ENCODE measurements at regions not wholly inside any gene's neighbourhood (a gene's known extent, or its start where the extent isn't known, plus 50 kb on each side); places are given as distances from the start of the nearest gene placed in this dataset.

DNA sequence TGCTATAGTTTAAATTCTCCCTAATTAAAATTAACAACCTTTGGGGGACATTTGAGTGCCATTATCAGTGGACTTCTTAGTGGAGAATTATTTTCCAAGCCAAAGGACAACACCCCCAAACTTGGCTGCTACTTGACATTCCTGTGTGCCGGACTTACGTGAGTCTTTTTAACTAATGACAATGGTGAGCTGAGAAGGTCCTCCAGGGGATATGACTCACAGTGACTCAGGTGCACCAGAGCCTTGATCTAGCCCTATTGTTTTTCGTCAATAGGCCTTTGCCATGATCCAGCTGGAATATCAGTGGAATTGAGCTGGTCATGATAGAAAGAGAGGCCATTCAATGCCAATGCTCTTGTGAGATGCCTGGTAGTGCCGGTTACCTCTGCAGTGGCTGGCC lies 118.1 kb upstream of the CXCR4 start:
- DNase-seq, result no peak

DNA sequence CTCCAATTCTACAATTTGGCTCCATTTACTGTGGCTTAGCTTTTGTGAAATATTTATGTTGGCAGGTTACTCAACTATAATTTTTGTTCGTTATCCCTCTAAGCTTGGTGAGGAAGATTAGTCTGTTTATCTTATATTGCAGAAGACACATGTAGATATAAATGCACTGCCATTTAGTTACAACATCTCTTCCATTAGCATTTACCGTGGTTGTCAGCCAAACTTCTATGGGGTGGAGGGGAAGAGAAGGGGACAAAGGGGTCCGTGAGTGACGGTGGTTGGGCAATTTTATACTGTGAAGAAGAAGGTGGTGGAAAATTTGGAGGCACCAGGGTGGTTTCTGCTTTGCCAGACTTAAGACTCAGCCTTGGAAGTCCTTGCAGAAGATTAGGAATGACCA lies 117.6 kb upstream of the CXCR4 start:
- no peak for DNase-seq

DNA sequence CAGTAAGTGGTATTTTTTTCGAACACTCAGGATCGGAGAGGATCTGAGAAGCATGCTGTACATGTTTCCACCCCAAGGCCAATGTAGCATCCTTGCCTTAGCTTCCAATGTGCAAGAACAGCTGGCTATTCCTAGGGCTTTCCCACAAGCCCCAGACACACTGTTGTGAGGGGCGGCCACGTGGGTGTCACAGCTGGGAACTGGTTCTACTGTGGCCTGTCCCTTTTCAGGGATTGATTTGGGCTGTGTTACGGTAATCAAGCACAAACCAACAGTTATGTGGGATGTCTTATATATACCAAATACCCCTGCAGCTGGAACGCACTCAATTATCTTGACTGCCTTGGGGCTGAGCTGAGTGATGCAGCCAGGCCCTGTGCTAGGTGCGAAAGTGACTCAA lies 116.3 kb upstream of the CXCR4 start:
- DNase-seq, result no peak

DNA sequence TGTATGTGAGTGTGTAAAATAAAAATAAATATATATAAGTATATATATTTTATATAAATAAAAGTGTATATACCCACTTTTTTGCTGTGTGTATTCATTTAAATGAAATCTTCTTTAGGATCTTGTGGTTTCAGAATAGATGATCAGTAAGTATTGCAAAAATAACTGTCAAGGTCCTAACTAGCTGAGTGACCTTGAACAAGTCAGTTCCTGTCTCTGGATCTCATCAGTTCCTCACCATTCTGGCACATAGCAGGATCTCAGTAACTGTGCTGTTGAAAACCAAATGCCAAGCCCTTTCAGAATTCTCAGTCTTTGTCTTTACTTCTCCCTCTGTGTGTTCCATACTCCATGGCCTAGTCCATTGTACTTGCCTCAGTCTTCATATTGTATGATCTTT lies 115.3 kb upstream of the CXCR4 start:
- no peak for DNase-seq

DNA sequence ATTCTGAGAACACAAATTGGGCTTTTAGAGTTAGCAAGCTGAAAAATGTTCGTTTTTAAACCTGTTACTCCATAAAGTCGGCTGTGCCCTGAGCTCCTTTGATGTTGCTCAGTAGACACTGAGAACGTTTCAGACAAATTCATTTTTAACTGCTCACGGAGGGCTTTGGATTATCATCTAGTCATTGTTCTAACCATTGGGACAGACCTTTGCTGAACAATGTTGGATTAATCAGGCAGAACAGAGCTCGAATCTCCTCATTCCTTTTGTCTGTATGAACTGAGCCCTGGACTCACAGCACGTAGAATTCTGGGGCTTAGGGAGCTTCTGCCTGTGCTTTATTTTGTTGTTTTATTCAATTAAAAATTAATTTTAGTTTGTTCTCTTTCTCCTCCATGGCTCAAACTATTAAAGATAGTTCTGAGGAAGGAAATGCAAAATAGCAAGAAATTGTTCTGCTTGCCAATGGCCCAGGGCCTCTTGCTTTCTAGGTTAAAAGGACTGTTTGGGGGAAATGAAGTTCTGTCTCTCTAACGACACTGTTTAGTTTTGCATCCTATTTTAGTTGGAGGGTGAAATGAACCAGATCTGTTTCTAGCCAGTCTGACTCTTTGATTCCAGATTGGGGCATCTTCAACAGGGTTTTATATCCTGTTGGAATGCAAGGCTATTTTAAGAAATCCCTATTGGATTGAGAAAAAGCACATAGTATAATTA lies 114.7 kb upstream of the CXCR4 start:
- DNase-seq, result no peak

DNA sequence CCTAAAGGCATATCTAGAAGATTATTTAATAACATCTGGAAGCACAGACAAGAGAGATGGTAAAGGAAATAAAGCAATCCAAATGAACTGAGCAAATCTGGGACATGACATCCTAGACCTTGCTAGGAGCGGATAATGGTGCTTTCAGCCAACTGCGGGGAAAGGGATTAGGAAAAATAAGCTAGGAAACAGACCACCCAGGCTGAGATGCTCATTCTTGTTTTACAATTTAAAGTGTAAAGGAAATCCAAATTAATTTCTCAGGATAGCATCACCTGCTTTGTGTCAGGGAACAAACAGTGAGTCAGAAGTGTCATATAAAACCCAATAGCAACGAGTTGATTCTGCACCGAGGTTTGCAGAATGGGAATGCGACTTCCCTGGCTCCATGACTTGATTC lies 112.5 kb upstream of the CXCR4 start:
- DNase-seq, result no peak

DNA sequence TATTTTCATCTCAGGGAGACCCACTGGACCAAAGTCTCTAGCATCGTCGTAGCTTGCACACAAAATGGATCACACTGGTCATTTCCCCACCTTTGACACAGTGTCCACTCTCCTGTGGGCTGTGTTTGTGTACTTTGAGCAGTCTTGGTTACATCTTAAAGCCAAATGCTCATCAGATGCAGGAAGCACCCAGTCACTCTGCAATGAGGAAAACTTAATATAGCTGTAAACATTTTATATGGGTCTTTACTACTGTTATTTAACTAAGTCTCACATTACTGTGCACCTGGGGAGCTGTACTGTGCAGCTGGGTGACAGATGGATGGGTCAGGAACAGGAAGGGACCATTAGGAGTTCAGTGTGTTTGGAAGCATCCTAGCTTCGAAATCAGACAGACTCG lies 109.0 kb upstream of the CXCR4 start:
- DNase-seq, result no peak

DNA sequence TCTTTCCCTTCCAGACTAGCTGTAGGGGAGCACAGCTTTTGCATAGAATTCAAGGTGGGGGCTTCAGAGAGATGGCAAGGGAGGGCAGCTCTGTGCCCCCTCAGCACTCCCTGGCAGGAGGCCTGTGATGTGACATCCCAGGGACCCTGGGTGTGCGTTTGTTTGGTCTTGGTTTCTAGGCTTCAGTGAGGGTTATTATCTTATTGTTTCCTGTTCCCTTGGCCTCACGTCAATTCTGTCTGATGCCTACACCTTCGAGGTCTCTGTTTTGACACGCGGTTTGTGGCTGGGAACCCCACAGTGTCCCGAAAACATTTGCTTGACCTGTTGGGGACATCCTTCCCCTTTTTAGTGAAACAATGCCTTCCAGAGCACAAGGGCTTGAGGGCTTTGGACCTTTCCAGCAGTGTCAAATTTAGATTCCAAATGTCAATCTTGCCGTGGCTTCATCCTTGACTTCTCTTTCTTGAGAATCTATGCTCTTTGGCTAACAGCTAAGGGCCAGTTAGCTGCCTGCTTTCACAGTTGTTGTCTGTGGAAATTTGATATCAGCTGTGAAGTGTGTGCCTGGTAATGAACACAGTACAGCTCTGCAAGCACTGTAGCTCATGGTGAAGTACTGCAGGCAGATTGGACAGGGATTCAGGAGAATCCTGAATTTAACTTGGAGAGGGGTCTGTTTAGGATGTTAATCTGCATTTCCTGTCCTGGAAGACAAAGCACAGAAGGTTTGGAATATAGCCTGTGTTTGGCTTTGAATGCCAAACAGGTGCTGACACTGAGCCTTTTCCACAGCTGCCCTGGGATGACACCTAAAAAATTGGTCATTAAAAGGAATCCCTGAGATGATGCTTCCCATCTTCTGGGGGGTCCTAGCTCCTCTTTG lies 108.2 kb upstream of the CXCR4 start:
- peak; percentile 11 for DNase-seq

DNA sequence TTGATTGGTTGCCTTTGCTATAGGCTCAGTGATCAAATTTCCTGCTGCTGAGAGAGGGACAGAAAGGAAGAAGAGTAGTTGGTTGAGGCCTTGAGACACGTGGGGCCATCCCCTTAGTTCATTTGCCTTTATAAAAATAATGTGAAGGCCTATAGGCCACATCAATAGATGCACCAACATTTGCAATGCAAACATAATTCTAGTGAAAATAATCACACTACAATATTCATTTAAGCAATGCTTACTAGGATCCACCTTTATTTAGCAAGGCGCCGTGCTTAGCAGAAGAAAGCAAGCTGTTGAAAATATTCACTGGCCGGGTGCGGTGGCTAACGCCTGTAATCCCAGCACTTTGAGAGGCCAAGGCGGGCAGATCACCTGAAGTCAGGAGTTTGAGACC lies 105.3 kb upstream of the CXCR4 start:
- DNase-seq, result no peak

DNA sequence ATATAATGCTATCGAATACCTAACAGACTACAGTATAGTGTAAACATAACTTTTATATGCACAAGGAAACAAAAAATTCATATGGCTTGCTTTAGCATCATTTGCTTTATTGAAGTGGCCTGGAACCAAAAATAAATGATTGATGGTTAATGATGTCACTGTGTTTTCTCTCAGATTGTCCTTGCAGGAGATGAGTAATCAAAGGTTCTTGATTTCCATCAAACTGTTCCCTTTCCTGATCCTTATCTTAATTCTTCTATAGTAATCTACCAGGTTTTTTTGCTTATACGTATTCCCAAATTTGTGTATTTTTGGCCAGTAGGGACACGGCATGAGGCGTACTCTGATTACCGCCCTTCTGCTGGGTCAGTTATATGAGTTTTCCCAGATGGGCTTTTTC lies 104.9 kb upstream of the CXCR4 start:
- DNase-seq, result no peak

DNA sequence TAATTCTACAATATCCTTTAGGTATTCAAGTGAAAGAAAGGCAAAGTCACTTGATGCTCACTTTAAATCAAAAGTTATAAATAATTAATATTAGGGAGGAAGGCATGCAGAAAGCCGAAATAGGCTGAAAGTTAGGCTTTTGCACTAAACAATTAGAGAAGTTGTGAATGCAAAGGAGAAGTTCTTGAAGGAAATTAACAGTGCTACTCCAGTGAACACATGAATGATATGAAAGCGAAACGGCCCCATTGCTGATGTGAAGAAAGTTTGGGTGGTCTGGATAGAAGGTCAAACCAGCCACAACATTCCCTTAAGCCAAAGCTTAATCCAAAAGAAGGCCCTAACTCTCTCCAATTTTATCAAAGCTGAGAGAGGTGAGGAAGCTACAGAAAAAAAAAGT lies 103.1 kb upstream of the CXCR4 start:
- no peak for DNase-seq

DNA sequence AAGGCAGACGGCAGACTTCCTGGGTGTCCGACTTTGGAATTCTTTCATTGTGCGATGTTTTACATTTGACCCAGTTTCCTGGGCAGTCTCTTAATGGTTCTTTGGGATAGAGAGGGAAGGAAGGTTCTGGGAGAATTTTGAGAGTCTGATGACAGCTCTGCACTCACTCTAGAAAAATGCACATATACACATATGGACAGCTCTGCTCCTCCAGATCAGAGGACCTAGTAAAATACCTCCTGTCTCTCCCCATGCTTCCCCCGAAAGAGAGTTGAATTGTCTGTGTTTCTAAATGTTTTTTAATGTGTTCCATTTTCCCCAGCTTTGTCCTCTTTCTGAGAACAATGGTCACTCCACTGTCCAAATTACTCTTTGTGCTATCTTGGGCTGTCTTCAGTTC lies 102.0 kb upstream of the CXCR4 start:
- no peak for DNase-seq

DNA sequence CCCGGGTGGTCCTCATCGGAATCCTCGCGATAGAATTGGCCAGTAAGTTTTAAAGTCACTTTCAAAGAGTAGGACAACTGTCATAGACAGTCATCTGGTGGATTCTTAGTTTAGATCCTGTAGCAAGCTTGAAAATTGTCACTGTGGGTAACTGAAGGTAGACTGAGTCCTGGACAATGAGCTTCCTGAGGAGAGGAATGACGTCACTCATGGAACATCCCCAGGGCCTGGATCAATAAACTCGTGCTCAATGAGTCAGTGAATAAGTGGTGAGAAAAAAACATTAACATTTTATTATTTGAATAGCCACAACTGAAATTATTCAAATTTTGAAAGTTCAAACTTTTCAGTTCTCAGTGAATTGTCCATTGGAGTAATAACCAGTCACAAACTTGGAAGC lies 101.4 kb upstream of the CXCR4 start:
- DNase-seq, result no peak

DNA sequence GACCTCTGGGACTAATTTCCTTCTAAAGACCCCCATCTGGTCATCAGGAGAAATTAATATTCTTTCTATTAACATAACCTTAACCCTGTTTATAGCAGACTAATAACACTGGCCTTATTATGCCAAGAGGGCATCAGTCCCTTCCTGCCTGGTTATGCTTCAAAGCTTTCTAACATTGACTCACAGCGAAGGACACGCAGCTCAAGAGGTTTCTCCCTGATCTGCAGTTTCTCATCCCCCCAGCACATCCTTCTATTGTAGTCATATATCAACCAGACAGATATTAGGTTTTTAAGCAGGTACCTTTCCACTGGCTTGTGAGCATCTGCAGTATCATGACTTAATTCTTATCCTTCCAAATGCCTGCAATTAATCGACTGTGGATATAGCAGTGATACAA lies 100.0 kb upstream of the CXCR4 start:
- no peak for DNase-seq

DNA sequence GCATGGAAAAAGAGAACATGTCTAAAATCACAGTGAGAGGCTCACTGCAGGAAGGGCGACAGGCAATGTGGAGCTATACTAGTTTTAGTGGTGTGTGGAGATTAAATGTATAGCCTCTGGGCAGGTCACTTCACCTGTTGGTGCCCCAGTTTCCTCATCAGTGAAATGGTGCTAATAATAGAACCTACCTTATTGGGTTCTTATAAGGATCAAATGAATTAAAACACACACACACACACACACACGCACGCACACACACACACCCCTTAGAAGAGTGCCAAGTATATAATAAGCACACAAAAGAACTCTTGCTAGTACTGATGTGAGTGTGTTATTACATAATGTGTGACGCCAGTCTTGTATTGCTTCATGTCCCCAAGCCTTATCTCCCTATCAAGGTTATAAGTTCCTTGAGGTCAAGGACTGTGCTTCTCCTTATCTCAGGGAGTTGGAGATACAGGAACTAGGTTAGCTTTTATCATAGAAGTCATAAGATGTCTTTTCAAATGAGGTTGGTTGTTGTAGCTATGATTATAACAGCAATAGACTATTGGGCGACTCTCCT lies 98.0 kb upstream of the CXCR4 start:
- DNase-seq, result no peak

DNA sequence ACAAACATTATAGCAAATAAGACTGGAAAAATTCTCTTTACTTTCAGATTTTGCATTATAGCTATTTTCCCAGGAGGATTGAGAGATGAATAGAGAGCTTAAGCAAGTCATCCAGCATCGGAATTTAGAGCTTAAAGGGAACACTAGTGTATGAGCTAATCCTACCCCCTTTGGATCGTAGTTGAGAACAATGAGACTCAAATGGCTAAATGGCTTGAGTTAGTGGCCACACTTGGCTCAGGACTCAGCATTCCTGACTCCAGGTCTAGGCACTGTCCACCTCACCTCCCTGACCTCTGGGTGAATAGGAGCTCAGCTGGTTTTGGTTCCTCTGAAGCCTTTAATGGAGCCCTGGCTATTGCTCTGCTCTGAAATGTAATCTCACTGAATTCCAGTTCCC lies 97.5 kb upstream of the CXCR4 start:
- DNase-seq, result no peak

DNA sequence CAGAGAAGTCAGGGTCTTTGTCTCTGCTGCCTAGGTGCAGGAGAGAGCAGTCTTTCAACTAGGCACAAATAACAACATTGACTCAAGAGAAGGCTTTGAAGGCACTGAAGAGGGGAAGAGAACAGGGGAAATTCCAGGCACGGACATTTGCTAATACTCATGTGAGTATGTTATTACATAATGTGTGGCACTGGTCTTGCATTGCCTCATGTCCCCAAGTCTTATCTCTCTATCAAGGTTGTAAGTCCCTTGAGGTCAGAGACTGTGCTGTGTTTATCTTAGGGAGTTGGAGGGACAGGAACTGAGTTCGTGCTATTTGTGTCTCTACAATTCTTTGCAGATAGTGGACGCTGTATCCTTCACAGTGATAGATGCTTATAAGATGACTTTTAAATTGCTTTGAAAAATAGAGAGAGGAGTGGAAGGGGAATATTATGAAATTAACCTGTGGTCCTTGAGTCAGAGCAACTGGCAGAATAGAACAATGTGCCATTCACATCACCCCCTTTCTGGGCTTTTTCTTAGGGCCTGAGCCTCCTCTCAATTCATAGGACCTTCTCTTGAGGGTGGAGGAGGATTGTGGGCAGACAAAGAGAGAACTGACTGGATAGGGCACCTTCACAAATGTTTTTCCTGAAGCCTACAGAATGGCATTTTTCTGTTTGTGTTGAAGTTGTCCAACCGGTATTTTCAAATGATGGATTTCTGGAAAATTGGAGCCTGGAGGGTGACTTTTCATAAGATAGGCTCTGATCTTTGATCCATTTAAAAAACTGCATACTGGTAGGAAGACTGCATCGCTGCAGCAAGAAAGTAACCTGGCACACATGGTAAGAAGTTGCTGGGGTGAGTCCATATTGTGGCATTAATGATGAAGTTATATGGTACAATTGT lies 96.6 kb upstream of the CXCR4 start:
- DNase-seq, result no peak

DNA sequence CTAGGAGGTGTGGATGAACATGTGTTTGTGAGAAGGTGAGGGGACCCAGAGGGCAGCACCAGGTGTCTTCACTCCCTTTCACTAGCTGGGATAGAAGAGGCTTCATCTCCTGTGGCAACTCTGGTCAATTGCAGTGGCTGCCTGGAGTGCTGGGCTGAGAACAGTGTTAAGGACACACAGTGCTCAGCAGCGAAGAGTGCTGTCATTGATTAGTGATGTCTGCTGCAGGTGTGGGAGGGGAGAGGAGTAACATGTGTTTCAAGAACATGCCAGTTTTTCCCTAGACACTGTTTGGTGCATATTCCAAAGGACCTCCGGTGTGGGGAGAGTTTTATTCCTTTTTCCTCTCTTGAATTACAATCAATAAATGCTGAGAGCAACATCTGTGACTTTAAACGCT lies 95.9 kb upstream of the CXCR4 start:
- no peak for DNase-seq

DNA sequence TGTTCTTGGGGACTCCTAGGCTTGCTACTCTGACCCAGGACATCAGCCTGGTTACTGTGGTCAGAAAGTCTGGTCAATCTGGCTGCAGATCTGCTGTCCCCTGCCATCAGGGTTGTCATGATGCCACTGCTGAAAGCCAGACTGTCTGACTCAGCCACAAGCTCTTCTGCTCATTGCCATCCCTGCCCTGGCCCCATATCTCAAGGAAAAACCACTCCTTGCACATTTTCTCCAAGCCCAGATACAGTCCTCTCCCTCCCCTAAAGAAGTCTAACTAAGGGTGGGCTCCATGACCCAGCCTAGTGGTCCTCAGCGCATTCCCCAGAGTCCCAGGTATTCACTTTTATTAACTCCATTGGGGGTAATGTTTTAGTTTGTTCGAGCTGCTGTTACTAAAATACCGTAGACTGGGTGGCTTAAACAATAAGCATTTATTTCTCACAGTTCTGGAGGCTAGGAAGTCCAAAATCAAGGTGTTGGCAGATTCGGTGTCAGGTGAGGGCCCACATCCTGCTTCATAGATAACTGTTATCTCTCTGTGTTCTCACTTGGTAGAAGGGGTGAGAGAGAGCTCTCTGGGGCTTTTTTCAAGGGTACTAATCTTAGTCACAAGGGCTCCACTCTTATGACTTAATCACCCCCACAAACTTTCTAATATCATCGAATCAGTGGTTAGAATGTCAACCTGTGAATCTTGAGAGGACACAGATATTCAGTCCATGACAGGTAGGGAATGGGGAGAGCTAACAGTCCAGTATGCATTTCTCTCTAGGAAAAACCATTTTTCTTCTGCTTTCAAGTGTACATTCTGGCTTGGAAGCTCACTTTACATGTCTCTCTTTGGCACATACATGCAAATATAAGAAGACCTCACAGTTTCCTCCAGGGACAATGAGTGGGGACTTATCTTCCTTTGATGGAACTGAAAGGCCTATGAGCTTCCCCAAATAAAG lies 94.8 kb upstream of the CXCR4 start:
- peak; percentile 24 for DNase-seq

DNA sequence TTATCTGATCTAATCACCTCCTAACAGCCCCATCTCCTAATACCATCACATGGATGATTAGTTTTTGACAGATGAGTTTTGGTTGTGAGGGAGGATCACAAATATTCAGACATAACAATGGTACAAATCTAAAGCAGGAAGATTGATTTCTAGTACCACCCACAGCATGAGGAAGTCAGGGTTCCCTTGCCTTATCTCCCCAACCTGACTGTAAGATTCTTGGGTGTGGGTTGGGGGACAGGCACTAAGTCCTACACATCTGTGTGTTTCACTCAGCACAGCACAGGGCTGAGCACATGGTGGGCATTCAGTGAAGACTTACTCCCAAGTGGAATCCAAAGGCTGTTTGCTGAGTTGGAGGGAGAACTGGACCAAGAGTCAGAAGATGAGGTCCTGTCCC lies 93.8 kb upstream of the CXCR4 start:
- no peak for DNase-seq

DNA sequence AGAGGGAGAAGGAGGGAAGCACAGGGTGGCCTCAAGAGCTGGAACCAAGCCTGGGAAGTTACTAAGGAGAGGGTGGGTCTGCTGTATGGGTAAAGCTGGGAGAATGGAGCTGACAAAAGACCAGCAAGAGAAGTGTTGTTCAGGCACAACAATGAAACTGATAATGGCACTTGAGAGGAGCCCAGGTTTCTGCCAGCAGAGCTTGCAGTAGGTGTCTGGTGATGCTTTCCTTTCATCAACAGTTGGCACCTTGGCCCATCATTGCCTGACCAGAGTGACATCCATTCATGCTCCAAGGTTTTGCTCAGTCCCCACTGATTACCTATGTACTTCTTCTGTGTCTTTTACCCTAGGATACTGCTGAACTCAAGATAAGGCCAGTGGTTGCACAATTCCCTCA lies 92.9 kb upstream of the CXCR4 start:
- DNase-seq, result no peak

DNA sequence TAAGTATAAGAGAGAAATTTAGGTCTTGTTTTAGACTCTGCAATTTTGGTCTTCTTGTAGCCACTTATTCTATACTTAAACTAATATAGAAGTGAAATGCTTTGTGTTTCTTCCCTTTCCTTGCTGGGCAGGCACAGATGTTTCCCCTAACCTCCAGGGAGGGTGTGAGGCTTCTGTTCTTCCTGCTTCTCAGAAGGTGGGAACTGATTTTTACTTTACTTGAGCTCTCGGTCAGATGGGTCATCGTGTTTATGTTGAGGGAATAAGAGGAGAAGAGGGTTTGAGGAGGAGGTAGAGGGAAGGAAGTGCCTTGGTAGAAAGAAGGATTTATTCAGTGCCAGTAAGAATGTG lies 92.5 kb upstream of the CXCR4 start:
- DNase-seq, result no peak

Measured in effector CD4-positive, alpha-beta T cell (primary cell).